ENCODE measurements at regions not wholly inside any gene's neighbourhood (a gene's known extent, or its start where the extent isn't known, plus 50 kb on each side); places are given as distances from the start of the nearest gene placed in this dataset.
"Not testable (repeated sequence)": the region's sequence is repeated elsewhere in the genome, so short reads cannot be mapped to it uniquely, and the experiment has no call there.

DNA sequence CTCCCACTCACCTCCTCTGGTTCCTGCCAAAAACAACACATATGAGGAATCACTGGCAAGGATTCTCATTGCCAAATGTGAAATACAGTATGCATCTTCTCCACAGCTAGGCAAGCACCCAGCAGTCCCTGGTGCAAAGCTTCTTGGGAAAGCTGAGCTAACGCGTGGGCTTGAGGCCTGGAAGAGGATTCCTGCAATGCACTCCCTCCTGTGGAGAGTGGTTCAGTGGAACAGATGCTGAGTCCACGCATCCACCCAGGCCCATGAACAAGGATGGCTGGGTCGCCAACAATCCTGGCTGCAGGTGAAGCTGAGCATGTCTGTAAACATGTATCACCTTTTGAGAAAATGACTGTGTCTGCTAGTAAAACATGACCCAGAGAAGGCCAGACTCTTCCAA is 113.2 kb upstream of the CHST15 start:
- no peak for DNase-seq

DNA sequence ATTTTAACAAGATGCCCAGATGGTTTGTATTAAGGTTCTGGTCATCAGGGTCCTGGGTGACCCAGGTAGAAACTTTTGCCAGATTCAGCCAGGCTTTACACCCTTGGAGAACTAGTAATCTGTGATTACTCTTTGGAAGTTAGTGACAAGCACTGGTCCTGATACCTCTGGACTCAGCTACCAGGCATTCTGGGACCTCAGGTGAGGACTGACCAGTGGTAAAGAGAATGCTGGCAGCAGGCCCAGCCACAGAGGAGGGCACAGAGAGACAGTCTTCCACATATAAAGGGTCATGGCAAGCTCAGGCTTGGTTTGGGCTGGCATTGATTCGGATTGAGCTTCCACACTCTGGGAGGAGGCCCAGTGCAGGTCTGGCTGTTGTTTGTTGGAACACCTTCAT is 112.0 kb upstream of the CHST15 start:
- DNase-seq: no peak

DNA sequence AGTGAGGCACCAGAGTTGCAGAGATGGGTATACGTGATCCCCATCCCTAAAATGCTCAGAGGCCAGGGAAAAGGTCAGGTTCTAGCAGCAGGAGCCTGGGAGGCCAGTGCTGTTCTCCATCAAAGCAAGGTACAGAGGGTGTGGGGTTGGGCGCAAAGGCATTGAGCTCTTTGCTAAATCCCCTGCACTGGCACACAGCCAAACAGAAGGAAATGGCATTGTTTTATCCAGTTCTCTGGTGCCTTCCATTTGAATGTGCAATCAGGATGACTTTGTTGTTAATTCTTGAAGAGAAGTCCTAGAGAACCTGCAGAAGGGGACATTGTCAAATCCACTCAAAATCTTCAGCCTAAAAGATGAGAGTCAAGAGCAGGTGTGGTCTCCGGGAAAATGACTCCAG is 111.3 kb upstream of the CHST15 start:
- no peak for DNase-seq

DNA sequence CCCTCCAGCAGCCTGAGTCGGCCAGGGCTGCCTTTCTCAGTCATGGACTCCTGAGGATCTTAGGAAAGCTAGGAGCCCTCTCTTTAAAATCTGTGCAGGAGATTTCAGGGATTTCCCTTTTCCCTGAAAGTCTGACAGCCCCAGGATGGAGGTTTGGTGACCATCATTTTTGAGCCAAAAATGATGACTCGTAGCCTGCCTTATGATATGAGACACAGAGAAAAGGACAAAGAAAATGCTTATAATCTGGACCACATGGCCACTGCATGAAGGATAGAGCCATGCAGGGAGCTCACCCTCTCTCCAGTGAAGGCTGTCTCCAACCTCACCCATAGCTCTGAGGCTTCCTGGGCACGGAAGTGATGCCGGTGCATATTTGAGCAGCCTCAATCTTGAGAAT is 106.6 kb upstream of the CHST15 start:
- no peak for DNase-seq

DNA sequence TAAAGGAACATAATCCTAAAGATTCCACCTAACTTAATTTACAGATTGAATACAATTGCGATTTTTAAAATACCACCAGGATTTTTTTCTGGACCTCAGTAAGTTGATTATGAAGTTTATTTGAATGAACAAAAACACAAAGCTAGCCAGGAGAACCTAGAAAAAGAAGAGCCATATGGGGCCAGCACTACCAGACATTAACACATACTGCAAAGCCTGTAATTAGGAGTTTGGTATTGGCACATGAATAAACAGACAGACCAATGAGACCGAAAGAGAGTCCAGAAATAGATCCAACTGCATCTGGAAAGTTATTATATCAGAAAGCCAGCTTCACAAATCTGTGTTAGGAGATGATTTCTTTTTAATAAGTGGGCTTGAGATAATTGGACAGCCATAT is 105.5 kb upstream of the CHST15 start:
- DNase-seq: no peak

DNA sequence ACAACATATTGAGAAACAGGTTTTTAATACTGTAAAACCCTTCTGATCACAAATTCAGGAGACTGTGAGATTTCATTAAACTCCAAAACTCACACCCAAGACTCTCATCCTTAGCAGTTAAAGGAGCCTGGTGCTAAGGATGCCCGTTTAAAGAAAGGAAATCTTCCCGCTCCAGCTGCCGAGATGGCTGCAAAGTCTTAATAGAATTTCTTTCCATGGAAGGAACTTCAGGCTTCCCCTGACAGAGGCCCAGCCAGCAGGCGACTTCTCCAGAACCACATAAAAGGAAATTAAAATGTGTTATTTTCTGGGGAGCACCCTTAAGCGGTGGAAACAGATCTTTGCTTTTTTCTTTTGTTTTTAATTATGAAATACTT is 104.7 kb upstream of the CHST15 start:
- DNase-seq: no peak

DNA sequence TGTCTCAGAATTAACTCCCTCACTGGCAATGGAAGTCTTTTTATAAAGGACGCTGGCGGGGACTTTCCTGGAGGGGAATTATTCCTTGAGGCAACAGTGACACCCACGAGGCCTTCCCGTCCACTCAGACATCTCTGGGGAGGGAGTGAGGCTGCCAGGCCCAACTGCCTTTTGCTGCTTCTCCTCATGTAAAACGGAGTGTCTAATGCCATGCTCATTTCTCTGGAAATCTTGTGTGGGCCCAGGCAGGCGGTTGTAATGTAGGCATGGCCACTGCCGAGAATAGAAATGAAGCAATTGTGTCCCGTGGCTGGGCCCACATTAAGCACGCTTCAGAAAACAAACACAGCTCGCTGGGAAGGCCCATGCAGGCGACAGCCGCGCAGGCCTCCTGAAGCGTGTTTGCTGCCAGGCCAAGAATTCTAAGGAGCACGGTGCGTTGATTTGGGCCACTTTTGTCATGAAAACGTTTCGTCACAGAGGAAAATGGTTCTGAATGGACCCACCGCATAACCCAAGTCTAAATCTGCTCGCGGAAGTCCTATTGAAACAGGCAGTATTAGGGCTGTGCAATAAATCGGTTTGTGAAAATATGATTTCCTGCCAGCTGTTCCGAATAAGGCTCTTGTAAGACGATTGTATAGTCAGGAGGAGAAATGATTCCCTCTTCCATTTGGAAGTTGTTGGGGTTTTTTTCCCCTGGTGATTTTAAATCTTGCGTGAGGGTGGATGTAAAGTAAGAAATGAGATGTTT is 104.2 kb upstream of the CHST15 start:
- DNase-seq: no peak

DNA sequence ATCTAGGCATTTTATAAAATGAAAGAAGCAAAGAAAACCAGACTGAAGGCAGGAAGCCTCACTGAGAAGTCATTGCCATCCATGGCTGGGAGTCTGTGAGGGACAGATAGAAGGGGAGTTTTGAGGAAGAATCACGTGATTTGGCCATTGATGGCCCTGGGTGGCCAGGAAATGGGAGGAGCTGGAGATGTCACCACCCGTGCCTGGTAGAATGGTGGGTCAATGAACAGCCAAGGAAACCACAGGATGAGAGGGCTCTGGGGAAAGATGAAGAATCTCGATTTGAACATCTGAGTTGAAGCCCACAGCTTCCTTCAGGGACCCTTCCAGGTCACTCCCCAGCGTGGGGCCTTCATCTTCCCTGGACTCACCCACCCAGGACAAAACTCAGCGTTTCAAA is 103.3 kb upstream of the CHST15 start:
- no peak for DNase-seq

DNA sequence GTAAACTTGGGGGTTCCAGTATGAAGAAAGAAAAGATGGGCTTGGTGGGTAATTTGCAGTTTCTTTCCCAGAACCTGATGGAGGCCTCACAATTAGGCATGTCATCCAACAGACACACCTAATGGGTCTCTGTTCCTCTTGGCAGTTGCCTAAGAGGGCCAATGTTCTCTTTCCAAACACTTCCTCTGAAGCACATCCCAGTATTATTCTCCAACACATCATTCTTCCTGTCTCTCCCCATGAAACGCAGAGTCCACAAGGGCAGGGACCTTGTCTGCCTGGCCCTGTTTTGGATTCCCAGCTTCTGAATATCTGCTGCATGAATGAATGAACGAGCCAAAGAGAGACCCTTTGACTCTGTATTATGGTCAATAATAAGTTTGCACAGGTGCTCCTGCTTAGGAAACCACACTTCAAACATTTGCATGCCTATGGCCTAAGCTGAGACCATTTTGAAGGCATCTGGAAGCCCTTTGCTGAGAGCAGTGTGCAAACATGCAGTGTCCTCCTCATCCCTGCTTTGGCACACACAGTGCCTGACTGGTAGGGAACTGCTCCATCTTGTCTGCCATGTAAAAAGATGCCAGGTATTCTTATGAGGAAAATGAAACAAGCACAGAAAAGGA is 100.9 kb upstream of the CHST15 start:
- DNase-seq: no peak

DNA sequence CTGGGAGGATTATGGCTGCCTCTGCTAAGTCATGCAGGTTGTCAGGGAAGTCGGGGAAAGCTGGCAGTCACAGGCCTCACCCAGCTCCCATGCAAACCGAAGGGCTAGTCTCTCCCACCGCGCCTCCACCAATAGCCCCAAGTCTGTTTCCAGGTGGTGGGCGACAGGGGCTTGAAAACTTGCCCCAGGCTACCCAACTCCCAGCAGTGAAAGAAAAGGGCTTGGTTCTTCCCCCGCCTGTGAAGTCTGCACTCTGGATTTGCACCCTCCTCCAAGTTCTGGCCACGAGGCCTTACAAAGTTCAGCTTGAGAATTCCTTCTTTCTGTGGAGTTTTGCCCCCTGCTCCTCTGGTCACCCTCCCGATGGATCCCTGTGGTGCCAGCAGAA is 99.9 kb upstream of the CHST15 start:
- no peak for DNase-seq

DNA sequence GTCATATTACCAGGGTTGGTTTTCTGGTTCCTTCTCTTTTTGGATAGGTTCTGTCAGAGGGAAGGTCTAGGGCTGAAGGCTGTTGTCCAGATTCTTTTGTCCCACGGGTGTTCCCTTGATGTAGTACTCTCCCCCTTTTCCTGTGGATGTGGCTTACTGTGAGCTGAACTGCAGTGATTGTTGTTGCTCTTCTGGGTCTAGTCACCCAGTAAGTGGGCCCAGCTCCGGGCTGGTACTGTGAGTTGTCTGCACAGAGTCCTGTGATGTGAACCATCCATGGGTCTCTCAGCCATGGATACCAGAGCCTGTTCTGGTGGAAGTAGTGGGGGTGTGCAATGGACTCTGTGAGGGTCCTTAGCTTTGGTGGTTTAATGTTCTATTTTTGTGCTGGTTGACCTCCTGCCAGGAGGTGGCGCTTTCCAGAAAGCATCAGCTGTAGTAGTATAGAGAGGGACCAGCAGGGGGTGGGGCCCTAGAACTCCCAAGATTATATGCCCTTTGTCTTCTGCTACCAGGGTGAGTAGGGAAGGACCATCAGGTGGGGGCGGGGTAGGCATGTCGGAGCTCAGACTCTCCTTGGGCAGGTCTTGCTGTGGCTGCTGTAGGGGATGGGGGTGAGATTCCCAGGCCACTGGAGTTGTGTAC is 99.4 kb upstream of the CHST15 start:
- DNase-seq: not testable (repeated sequence)

DNA sequence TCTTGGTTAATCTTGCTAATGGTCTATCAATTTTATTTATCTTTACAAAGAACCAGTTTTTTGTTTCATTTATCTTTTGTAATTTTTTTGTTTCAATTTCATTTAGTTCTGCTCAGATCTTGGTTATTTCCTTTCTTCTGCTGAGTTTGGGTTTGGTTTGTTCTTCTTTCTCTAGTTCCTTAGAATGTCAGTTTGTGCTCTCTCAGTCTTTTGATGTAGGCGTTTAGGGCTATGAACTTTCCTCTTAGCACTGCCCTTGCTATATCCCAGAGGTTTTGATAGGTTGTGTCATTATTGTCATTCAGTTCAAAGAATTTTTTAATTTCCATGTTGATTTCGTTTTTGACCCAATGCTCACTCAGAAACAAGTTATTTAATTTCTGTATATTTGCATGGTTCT is 97.1 kb upstream of the CHST15 start:
- not testable (repeated sequence) for DNase-seq

DNA sequence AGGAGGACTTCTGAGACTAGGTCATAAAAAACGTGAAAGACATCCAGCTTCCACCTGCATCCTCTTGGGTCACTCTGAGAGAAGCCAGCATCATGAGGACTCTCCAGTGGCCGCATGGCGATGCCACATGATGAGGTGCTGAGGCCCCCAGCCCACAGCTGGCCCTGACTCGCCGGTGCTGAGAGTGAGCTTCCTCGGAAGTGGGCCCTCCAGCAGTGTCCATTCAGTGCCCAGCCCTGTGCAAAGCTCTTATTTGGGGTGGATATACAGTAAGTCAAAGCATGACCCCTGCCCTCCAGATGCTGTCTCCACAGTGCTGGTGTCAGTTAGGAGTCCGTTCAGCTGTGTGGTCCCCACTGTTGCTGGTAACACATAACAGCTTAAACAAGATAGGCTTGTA is 93.6 kb upstream of the CHST15 start:
- DNase-seq: no peak

DNA sequence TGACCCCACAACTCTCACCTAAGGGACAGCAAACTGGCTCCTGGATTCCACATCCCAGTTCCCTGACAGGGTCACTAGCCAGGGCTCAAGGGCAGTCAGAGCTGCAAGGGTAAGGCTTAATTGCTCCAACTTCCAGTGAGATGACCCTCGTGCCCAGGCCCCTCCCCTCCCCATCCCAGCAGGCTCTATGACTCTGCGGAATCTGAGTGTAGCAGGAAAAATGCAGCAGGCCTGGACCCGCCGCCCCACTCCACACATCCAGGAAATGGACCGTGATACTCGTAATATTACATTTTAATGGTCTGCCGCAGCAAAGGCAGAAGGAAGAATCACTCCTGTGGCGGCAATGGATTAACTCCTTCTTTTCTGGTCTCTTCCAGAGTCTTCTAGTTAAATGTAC is 91.7 kb upstream of the CHST15 start:
- peak; percentile 20 for DNase-seq

DNA sequence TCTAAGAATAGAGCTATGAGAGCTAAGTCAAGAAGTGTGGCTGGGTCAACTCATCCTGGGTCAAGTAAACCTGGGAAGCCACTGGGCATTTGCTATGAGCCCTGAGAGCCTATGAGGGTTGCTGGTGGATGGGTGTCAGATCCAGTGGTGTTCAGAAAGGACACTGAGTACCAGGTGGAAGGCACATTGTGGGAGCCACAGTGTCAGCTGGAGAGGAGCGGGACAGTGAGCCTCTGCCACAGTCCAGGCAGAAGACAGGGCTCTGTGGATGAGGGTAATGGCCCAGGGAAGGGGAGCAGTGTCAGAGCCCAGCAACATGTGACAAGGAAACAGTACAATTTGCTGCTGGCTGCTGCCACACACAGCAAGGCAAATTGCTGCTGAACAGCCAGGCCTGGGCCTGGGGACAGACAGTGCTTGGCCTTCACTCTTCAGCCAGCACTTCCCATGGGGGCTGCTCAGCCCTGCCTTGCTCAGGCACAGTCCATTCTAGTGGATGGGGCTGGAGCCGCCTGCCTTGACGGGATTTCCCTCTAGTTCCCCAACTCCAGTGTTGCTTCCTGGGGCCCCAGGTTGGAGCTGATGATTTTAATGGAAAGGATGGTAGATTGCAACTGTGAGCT is 90.9 kb upstream of the CHST15 start:
- no peak for DNase-seq

DNA sequence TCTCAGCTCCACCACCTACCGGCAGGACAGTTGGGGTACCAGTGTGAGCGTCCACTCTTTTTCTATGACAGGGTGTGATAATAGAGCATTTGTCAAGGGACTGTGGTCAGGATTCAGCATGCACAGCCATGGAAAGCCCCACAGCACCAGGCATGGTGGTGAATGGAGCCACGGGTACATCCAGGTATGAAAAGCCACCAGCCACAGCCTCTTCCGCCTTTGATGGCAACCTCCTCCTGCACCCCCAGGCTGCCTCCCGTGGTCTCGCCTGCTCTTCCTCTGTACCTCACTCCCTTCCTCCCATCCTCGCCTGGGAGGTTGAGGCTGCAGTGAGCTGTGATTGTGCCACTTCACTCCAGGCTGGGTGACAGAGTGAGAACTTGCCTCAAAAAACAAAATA is 90.2 kb upstream of the CHST15 start:
- no peak for DNase-seq

DNA sequence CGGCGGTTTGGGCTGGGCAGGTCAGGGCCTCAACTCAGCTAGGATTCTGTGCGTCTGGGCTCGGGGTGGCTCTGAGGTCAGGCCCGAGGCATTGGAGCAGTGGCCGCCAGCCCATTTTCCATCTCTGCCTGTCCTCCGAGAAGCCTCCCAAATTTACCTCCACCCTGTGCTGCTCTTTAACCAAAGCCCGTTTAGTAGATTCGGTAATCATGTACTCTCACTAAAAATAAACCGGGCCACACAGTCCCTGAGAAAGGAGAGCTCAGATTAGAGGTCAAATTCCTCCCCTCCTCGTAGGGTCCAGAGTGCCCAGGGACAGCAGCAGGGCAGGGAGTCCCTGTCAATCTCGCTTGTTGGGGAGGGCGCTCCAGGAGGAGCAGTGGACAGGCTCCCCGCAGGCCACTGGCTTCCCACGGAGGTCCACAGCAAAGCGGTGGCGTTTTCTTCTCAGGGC is 88.7 kb upstream of the CHST15 start:
- no peak for DNase-seq

DNA sequence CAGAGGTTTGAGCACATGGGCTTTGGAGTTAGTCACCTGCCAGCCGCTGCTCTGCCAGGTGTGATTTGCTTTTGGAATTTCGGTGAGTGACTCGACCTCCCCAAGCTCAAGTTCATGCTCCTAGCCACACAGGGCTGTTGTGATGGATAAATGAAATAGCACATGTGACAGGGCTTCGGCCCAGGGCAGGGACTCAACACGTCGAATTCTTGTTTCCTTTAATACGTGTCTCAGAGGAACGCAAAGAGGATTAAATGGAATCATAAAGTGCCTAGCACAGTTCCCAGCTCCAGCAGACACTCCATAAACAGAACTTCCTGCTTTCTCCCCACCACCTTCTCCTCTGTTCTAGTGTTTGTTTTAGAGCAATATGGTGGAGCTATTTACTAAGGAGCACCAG is 88.3 kb upstream of the CHST15 start:
- no peak for DNase-seq

DNA sequence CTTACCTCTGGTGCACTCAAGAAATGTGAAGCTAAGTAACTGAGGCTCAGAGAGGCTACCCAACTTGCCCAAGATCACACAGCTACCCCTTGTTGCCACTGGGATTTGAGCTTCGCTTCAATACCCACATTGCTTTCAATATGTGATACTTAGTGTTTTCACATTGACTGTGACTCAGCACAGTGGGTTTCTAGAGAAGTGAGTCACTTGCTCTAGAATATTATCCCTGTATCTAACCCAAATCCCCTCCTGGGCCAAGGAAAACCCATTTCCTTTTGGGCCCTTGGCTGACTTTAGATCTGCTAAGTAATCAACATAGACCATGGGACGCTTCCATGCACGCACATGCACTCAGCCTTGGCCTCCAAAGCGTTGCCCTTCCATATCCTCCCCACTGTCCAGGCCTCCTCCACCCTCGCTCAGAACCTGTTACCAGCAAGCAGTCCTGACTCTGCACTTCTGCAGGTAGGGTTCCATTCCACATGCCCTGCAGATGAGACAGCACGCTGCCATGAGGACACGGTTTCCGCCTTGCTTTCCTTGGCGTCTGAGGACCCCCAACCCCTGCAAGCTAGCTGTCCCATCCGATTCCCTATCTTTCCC is 87.7 kb upstream of the CHST15 start:
- DNase-seq: no peak

DNA sequence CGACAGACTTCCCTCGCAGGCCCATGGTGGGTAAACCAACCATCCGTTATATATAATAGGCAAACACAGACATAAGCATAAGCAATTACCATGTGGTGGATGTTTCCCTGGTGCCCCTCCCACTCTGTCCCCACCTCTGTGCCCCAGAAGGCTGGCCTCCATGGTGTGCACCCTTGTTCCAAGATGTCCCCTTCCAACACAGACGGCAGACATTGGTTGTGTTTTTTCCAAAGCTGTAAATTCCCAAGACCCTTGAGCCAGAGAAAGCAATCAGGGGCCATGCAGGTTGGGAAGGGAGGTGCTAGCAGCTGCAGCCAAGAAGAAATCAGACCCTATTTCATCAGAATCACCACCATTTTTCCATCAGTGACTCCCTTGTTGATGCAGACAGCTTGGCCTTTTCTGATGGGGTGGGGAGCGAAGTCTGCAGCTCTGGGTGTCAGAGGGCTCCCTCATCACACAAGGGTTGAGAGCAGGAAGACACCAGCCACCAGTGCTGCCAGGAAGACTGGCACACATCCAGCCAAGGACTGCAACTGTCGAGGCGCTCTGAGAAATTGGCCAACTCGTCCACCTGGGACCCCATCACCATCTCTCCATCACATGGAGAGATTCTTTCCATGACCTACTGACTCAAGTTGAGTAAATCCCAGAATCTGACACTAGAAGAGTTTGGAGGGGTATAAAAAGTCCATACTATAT is 86.8 kb upstream of the CHST15 start:
- no peak for DNase-seq

DNA sequence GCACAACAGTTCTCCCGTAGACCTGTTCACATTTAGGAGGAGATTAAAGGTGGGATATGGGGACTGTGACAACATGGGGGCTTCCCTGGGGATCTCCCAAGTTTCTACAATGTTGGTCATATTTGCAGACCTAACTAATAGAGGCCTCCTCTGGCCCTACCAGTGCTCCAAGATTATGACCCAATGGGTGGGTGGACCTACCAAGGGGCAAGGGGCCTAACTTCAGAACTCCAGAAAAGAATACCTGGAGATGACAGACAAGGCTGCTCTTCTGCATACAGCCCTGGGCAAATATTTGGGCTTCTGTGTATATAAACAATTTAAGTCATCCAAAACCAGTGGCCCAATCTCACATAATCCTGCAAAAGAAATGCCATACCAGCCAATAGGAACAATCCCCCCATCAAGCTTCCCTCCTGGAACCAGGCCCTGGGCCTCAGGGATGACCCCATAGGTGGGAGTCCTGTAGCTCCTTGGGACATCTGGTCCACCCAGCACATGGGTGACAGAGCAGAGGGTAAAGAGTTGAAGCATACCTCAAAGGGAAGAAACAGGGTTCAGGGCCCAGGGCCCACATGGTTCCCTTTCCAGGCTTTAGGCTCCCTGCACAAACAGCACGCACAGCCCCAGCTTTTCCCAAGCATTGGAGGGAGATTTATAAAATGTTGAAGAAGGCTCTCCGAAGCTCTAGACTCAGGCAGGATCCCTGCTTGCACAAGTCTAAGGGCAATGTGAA is 86.1 kb upstream of the CHST15 start:
- DNase-seq: no peak

DNA sequence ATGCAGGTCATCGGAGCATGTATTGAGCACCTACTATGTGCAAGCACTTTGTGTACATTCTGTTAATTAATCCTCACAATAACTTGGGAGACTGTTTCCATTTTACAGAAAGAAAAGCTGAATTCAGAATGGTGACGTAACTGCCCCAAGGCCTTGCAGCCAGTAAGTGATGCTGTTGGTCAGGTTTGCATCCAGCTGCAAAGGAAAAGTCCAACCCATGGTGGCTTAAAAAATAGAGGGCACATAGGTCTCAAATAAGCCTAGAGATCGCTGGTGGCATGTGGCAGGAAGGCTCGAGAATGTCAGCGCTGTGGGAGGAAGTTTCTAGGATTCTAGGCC is 83.8 kb upstream of the CHST15 start:
- DNase-seq: no peak

Measured in DMS153 (cell line).